Left ventricle myocardium inferior (tissue), 1 donor: ENCODE measurements at regions not wholly inside any gene's neighbourhood (a gene's known extent, or its start where the extent isn't known, plus 50 kb on each side); places are given as distances from the start of the nearest gene placed in this dataset.

Experiments used
- DNase-seq: peaks from one replicate; pipeline ENCODE4 v3.0.0-alpha.2; 2020
- H3K27ac ChIP-seq: fragments of 200-600 bp; replicated peaks from 2 replicates; pipeline ENCODE4 v1.8.0; 2021
- H3K27me3 ChIP-seq: fragments of 200-600 bp; 2 replicates; pipeline ENCODE4 v1.8.0; 2021; ENCODE audit warnings: low read depth
- H3K36me3 ChIP-seq: fragments of 200-600 bp; 2 replicates; pipeline ENCODE4 v1.8.0; 2021
- H3K4me1 ChIP-seq: fragments of 200-600 bp; 2 replicates; pipeline ENCODE4 v1.8.0; 2021
- H3K4me3 ChIP-seq: fragments of 200-600 bp; 2 replicates; pipeline ENCODE4 v1.8.0; 2021; ENCODE audit warnings: mild to moderate bottlenecking, moderate library complexity
- H3K9me3 ChIP-seq: fragments of 200-600 bp; replicated peaks from 2 replicates; pipeline ENCODE4 v1.8.0; 2021
- intact Hi-C: fragments of 100-400 bp; cut with micrococcal nuclease; formaldehyde crosslinking; loops from one replicate; pipeline ENCODE4 v1.11.0; 2022
- TF ChIP-seq, protein P1 (sequence below): fragments of 200-600 bp; IDR thresholded peaks from 2 replicates; pipeline ENCODE4 v1.8.0; 2021; ENCODE audit warnings: antibody characterized with exemption, mild to moderate bottlenecking, borderline replicate concordance
- donor health status: DM: no; HTN: yes; CAD: no; lungs with severe emphysema.

DNA sequence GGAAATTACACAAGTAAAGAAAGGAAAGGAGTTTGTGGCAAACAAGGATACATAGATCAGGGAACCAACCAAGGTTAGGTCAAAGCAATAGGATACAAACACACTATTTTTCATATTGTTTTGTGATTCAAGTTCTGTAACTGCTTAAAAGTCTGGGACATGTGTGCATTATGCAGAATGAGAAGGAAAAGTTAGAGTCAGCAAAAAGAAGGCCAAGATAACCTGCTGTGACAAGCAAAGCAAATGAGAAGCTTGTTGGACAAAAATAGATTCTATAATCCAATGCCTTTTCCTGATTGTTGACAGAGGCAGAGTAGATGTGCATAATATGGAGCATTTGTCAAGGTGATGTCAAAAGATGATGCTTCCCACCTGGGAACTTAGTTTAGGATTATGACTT, 556.0 kb upstream of the CXADR start:
- no peak for DNase-seq
- intact Hi-C loops, result no loop called here
- H3K27ac ChIP-seq, result no peak overlapping the region
- H3K4me1 ChIP-seq, result no peaks in the 10 kb centered on the region
- peaks cover 7% of the 10 kb centered on the region for H3K9me3 ChIP-seq
- H3K27me3 ChIP-seq, result no peaks in the 10 kb centered on the region
- H3K4me3 ChIP-seq, result no peak overlapping the region
- TF ChIP-seq, protein P1, sequence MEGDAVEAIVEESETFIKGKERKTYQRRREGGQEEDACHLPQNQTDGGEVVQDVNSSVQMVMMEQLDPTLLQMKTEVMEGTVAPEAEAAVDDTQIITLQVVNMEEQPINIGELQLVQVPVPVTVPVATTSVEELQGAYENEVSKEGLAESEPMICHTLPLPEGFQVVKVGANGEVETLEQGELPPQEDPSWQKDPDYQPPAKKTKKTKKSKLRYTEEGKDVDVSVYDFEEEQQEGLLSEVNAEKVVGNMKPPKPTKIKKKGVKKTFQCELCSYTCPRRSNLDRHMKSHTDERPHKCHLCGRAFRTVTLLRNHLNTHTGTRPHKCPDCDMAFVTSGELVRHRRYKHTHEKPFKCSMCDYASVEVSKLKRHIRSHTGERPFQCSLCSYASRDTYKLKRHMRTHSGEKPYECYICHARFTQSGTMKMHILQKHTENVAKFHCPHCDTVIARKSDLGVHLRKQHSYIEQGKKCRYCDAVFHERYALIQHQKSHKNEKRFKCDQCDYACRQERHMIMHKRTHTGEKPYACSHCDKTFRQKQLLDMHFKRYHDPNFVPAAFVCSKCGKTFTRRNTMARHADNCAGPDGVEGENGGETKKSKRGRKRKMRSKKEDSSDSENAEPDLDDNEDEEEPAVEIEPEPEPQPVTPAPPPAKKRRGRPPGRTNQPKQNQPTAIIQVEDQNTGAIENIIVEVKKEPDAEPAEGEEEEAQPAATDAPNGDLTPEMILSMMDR, result no peak
- no peaks in the 10 kb centered on the region for H3K36me3 ChIP-seq

- H3K9me3 ChIP-seq, result peaks cover 31% of the 10 kb centered on the region
- intact Hi-C loops, result no loop called here
Observed at GRCh38 chr21:16965424-16965823, 547.4 kb upstream of the CXADR start.

GRCh38 chr21:16968436-16968835, 544.4 kb upstream of the CXADR start:
- H3K27ac ChIP-seq, result no peak overlapping the region
- no peak for DNase-seq
- no peaks in the 10 kb centered on the region for H3K36me3 ChIP-seq
- TF ChIP-seq, protein P1, result no peak
- no peaks in the 10 kb centered on the region for H3K27me3 ChIP-seq
- H3K9me3 ChIP-seq, result peaks cover 31% of the 10 kb centered on the region
- no peak overlapping the region for H3K4me3 ChIP-seq
- H3K4me1 ChIP-seq, result peaks cover 6% of the 10 kb centered on the region
- intact Hi-C loops, result no loop called here

More at GRCh38 chr21:16965424-16965823, 547.4 kb upstream of the CXADR start:
- H3K4me3 ChIP-seq, result no peak overlapping the region
- TF ChIP-seq, protein P1, result no peak
- H3K27ac ChIP-seq, result no peak overlapping the region
- H3K27me3 ChIP-seq, result no peaks in the 10 kb centered on the region
- no peak for DNase-seq
- no peaks in the 10 kb centered on the region for H3K36me3 ChIP-seq
- H3K4me1 ChIP-seq, result peaks cover 6% of the 10 kb centered on the region

DNA sequence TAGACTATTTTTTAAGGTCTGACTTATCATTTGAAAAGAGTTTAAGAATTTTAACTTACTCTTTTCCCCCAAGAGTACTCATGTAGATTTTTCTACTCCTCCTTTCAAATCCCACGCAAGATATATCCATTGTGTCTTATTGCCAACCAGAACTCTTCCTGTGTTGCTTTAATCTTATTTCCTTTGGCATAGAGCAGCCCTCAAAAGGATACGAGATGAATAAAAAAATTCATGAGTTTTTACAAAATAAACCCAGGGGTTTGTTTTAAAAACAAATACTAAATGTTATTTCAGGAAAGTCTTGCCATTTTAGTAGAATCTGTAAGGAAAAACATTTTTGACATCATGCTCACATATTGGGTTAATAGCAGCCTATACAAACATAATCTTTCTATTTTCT, 543.2 kb upstream of the CXADR start:
- intact Hi-C loops, result no loop called here
- H3K4me1 ChIP-seq, result peaks cover 6% of the 10 kb centered on the region
- no peaks in the 10 kb centered on the region for H3K36me3 ChIP-seq
- TF ChIP-seq, protein P1, result no peak
- H3K4me3 ChIP-seq, result no peak overlapping the region
- H3K27me3 ChIP-seq, result no peaks in the 10 kb centered on the region
- H3K9me3 ChIP-seq, result peaks cover 22% of the 10 kb centered on the region
- H3K27ac ChIP-seq, result no peak overlapping the region
- no peak for DNase-seq

DNA sequence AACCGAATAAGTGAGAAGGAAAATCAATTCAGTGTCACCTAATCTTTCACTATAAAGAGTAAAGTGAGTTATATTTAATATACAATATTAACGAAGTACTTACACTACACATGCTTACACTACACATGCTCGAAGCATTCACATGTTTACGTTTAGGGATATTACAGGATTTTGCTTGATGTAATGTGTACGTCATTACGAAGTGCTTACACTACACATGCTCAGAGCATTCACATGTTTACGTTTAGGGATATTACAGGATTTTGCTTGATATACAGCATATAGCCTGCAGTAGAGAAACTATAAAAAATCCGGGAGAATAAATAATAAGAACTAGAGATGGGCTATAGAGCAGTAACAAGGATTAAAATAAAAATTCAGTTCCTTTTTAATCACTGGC, 538.8 kb upstream of the CXADR start:
- Histone ChIP-seq H3K27me3 (no peaks in the 10 kb centered on the region), H3K27ac (no peak overlapping the region), H3K9me3 (no peaks in the 10 kb centered on the region), H3K4me3 (no peak overlapping the region), H3K4me1 (no peaks in the 10 kb centered on the region), H3K36me3 (no peaks in the 10 kb centered on the region)
- TF ChIP-seq, protein P1, result no peak
- intact Hi-C loops, result no loop called here
- DNase-seq, result no peak

- DNase-seq, result no peak
- no peak overlapping the region for H3K27ac ChIP-seq
- TF ChIP-seq, protein P1, result no peak
- H3K27me3 ChIP-seq, result no peaks in the 10 kb centered on the region
- H3K36me3 ChIP-seq, result no peaks in the 10 kb centered on the region
- no peaks in the 10 kb centered on the region for H3K4me1 ChIP-seq
- intact Hi-C loops, result no loop called here
- H3K4me3 ChIP-seq, result no peak overlapping the region
- H3K9me3 ChIP-seq, result no peaks in the 10 kb centered on the region
Observed at GRCh38 chr21:16976193-16976592, 536.6 kb upstream of the CXADR start.
